ENCODE measurements at regions not wholly inside any gene's neighbourhood (a gene's known extent, or its start where the extent isn't known, plus 50 kb on each side); places are given as distances from the start of the nearest gene placed in this dataset.
A peak's percentile ranks its signal among the peaks of the same experiment; 100 is the strongest.

- Histone ChIP-seq H3K27ac (ENCODE audit: control insufficient read depth, insufficient read depth, low read length) (no peak overlapping the region), H3K9me3 (ENCODE audit: control insufficient read depth, low read depth, low read length) (no peaks in the 10 kb centered on the region), H2AFZ (ENCODE audit: control insufficient read depth, low read length) (peak overlapping the region; percentile 30), H3K4me3 (ENCODE audit: control insufficient read depth in 2 of 3, extremely low read depth in 1 of 3, insufficient read depth in 2 of 3, low read depth in 1 of 3, low read length in 3 of 3) (no peak overlapping the region), H4K20me1 (ENCODE audit: control insufficient read depth, extremely low read depth, insufficient read depth, low read length) (no peaks in the 10 kb centered on the region), H3K9me1 (ENCODE audit: control insufficient read depth, extremely low read depth, insufficient read depth, low read length) (no peaks in the 10 kb centered on the region), H3K9ac (ENCODE audit: control insufficient read depth, extremely low read depth, insufficient read depth, low read length) (no peak overlapping the region), H3K27me3 (ENCODE audit: control insufficient read depth, extremely low read depth, insufficient read depth, low read length) (no peaks in the 10 kb centered on the region), H3K79me2 (ENCODE audit: control insufficient read depth, insufficient read depth, low read length) (no peaks in the 10 kb centered on the region), H3K4me2 (ENCODE audit: control insufficient read depth, extremely low read depth, insufficient read depth, low read depth, low read length) (peak overlapping the region; percentile 19), H3K4me1 (ENCODE audit: control insufficient read depth, extremely low read depth, insufficient read depth, low read length) (peaks cover 6% of the 10 kb centered on the region), H3K36me3 (ENCODE audit: control insufficient read depth in 2 of 2, extremely low read depth in 1 of 2, insufficient read depth in 2 of 2, low read length in 2 of 2) (no peaks in the 10 kb centered on the region)
- TF ChIP-seq EZH2 (IDR thresholded peaks at IDR 0.05; ENCODE audit: low read length) (no peak), CTCF (optimal IDR thresholded peaks at IDR 0.05 in 1 of 3, IDR thresholded peaks at IDR 0.05 in 1 of 3, conservative IDR thresholded peaks at IDR 0.05 in 1 of 3; ENCODE audit: extremely low read depth in 1 of 3, insufficient read depth in 2 of 3, low read length in 3 of 3) (no peak)
- FAIRE-seq (no peak), DNase-seq (ENCODE audit: low read depth, low spot score) (no peak)
- dilution Hi-C loops (cut with MboI; ENCODE audit: extremely low pct_ligation_motif_present, low sequenced_read_pairs), result no loop called here
Observed at GRCh38 chr1:227388214-227389168, 70.2 kb upstream of the CDC42BPA start.

GRCh38 chr1:227379555-227379892 lies 61.2 kb upstream of the CDC42BPA start:
- Histone ChIP-seq H3K9me3 (ENCODE audit: control insufficient read depth, low read depth, low read length) (no peaks in the 10 kb centered on the region), H3K36me3 (ENCODE audit: control insufficient read depth in 2 of 2, extremely low read depth in 1 of 2, insufficient read depth in 2 of 2, low read length in 2 of 2) (no peaks in the 10 kb centered on the region), H3K4me2 (ENCODE audit: control insufficient read depth, extremely low read depth, insufficient read depth, low read depth, low read length) (no peak overlapping the region), H3K9ac (ENCODE audit: control insufficient read depth, extremely low read depth, insufficient read depth, low read length) (no peak overlapping the region), H3K4me3 (ENCODE audit: control insufficient read depth in 2 of 3, extremely low read depth in 1 of 3, insufficient read depth in 2 of 3, low read depth in 1 of 3, low read length in 3 of 3) (no peak overlapping the region), H4K20me1 (ENCODE audit: control insufficient read depth, extremely low read depth, insufficient read depth, low read length) (no peaks in the 10 kb centered on the region), H3K79me2 (ENCODE audit: control insufficient read depth, insufficient read depth, low read length) (no peaks in the 10 kb centered on the region), H3K9me1 (ENCODE audit: control insufficient read depth, extremely low read depth, insufficient read depth, low read length) (no peaks in the 10 kb centered on the region), H3K27me3 (ENCODE audit: control insufficient read depth, extremely low read depth, insufficient read depth, low read length) (no peaks in the 10 kb centered on the region), H3K4me1 (ENCODE audit: control insufficient read depth, extremely low read depth, insufficient read depth, low read length) (no peaks in the 10 kb centered on the region), H3K27ac (ENCODE audit: control insufficient read depth, insufficient read depth, low read length) (no peak overlapping the region), H2AFZ (ENCODE audit: control insufficient read depth, low read length) (no peak overlapping the region)
- no peak for FAIRE-seq
- no peak for DNase-seq (ENCODE audit: low read depth, low spot score)
- TF ChIP-seq CTCF (optimal IDR thresholded peaks at IDR 0.05 in 1 of 3, IDR thresholded peaks at IDR 0.05 in 1 of 3, conservative IDR thresholded peaks at IDR 0.05 in 1 of 3; ENCODE audit: extremely low read depth in 1 of 3, insufficient read depth in 2 of 3, low read length in 3 of 3), result no peak
- TF ChIP-seq EZH2 (IDR thresholded peaks at IDR 0.05; ENCODE audit: low read length), result no peak
- dilution Hi-C loops (cut with MboI; ENCODE audit: extremely low pct_ligation_motif_present, low sequenced_read_pairs), result no loop called here

All from keratinocyte (primary cell).